ENCODE measurements at regions not wholly inside any gene's neighbourhood (a gene's known extent, or its start where the extent isn't known, plus 50 kb on each side); places are given as distances from the start of the nearest gene placed in this dataset.

GRCh38 chr6:147109707-147110106 lies 94.5 kb upstream of the STXBP5 start:
- TF ChIP-seq EP300 (IDR thresholded peaks at IDR 0.05) = no peak
- TF ChIP-seq POLR2A (IDR thresholded peaks at IDR 0.05) = no peak
